MM.1S (cell line): ENCODE measurements at regions not wholly inside any gene's neighbourhood (a gene's known extent, or its start where the extent isn't known, plus 50 kb on each side); places are given as distances from the start of the nearest gene placed in this dataset.

Experiments
- CTCF ChIP-seq: fragments of 300-600 bp; sonication (generic); IDR thresholded peaks from 2 replicates; pipeline ENCODE4 v1.5.1; 2016; ENCODE audit warnings: antibody characterized with exemption, low read length, mixed read lengths
- EZH2 ChIP-seq: fragments of 300-600 bp; sonication (generic); optimal IDR thresholded peaks from 2 replicates; pipeline ENCODE3; 2017; ENCODE audit warnings: low read depth, mild to moderate bottlenecking, antibody characterized with exemption, low read length, mixed read lengths

- TF ChIP-seq CTCF, result no peak
- TF ChIP-seq EZH2, result no peak
These were observed 348.8 kb downstream of the EFNA5 start for GRCh38 chr5:107321906-107322305.
